ENCODE measurements at regions not wholly inside any gene's neighbourhood (a gene's known extent, or its start where the extent isn't known, plus 50 kb on each side); places are given as distances from the start of the nearest gene placed in this dataset.

- no peak for DNase-seq (ENCODE audit: low spot score)
Measured at GRCh38 chr15:39183164-39183881, 397.6 kb upstream of the THBS1 start.

- DNase-seq (ENCODE audit: low spot score), result no peak
Measured at GRCh38 chr15:39184701-39185390, 396.0 kb upstream of the THBS1 start.

- DNase-seq (ENCODE audit: low spot score), result no peak
Measured at GRCh38 chr15:39188314-39188713, 392.6 kb upstream of the THBS1 start.

DNA sequence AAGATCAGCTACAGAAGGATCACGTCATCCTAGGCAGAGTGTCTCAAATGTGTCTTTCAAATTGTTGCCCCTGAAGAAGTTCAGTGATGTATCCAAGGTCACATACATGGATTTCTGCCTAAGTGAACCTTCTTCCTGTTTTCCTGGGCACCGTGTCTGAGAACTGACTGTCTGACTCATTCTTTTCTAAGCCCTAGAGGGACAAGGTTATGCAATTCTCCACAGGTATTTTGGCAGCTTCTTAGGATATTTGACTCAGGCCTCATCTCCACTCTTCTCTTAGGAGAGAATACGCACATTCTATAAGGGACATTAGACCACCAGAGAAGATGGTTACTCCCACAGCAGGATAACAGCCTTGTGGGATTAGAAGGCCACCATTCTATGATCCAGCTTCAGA is 391.9 kb upstream of the THBS1 start:
- DNase-seq (ENCODE audit: low spot score), result no peak

DNA sequence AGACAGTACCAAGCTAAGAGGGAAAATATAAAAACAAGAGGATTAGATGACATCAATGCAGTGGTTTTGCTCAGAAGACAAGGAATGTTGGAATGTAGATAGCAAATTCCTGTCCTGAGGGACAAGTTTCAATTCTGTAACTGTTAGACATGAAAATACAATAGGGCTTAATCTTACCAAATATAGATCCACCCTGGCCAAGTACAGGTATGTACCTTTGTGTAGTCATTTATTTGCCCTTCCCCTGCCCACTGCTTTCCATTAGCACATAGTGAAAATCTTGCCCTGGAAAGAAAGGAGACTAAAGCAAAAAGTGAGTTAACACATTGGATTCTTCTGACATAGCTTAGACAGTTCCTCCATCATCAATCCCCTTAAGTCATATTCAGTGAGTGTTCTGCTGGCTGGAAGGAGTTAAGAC is 389.0 kb upstream of the THBS1 start:
- no peak for DNase-seq (ENCODE audit: low spot score)

GRCh38 chr15:39192351-39192750 is 388.5 kb upstream of the THBS1 start:
- DNase-seq (ENCODE audit: low spot score), result no peak

DNA sequence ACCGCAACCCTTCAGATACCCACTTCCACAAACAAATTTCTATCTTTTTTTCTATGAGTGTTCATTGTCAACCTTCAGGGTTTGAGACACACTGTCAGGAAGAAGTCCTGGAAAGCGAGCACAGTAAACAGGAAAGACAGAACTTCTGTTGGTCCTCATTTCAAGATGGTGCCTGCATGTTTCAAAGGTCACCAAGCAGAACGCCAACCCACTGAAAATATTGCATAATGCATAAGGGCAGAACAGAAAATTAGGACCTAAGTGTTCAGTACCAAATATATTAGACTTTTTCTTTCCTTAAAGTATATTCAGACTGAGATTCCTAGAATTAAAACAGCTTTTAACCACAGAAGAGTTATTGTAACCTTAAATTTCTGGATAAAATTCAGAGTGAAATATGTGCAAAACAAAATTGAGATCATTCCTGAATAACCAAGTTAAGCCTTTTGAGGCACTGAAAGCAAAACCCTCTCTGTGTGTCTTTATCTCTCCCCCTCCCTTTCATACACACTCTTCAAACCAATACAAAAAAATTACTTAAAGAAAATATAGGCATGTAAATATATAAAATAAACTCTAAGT is 387.8 kb upstream of the THBS1 start:
- DNase-seq (ENCODE audit: low spot score), result no peak

GRCh38 chr15:39193611-39194010 is 387.3 kb upstream of the THBS1 start:
- no peak for DNase-seq (ENCODE audit: low spot score)

DNA sequence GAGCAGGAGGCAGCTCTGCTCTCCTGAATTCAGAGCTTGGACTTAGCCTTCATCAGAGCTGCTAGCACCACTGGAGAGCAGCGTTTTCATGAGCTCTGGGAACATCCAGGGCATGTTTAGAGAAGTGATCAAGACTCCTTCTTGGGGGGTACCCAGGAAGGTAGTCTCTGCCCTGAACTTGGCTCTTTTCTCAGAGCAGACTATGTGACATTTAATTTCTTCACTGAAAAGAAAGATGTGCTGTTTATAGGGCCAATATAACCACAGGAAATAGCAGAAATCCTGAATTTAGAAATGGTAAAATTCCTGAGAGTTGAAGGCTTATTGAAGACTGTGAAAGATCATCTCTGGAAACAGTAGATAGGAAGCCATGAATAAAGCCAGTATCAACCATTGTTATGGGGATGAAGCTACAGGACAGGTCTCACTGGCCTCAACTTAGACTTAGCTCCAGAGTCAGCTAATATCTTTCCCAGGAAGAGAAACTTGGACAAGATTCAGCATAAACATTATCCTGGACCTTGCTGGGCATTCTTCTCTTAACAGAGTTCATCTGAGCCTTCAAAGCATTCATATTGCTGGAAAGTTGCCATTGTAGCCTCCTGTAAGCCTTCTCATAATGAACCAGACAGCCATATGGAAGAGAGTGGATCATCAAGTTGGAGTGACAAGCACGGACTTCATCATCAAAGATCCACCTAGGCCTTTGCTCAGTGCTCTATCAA is 386.6 kb upstream of the THBS1 start:
- DNase-seq (ENCODE audit: low spot score), result no peak

GRCh38 chr15:39195961-39196486 is 384.9 kb upstream of the THBS1 start:
- no peak for DNase-seq (ENCODE audit: low spot score)

GRCh38 chr15:39198044-39199000 is 382.6 kb upstream of the THBS1 start:
- no peak for DNase-seq (ENCODE audit: low spot score)

DNA sequence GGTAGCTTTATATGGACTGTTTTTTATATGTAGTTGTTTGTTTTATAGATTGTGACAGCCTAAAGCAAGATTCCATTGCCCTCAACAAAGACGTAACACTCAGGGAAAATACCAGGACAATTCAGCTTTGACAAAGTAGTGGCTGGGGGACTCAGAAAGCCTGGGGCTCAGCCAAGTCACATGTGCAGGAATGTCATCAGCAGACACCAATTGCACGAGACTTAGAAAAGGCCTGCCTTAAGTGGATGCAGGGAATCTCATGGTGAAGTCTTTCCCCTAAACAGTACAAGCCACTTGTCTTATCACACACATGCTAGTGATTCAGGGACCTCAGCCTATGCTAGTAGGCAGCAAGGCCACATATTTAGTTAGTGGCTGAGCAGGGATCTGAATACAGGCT is 381.8 kb upstream of the THBS1 start:
- no peak for DNase-seq (ENCODE audit: low spot score)

GRCh38 chr15:39200586-39200985 is 380.3 kb upstream of the THBS1 start:
- DNase-seq (ENCODE audit: low spot score), result no peak

DNA sequence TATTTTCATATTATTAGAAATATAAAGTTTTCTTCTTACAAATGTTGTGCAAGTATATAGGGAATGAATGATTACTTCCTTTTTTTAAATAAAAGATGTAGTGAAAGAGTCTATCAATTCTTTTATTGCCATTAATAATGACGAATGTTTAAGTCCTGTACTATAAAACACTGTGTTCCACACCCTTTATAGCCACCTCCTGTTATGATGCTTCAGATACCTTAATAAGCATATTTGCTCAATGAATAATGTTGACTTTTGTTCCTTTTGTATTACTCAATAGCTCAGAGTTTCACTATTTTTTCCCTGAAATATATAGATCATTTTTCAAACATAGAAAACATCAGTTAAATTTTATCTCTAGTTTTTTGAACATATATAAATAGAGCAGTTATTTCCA is 378.2 kb upstream of the THBS1 start:
- DNase-seq (ENCODE audit: low spot score), result no peak

- DNase-seq (ENCODE audit: low spot score), result no peak
Measured at GRCh38 chr15:39204031-39204430, 376.8 kb upstream of the THBS1 start.

DNA sequence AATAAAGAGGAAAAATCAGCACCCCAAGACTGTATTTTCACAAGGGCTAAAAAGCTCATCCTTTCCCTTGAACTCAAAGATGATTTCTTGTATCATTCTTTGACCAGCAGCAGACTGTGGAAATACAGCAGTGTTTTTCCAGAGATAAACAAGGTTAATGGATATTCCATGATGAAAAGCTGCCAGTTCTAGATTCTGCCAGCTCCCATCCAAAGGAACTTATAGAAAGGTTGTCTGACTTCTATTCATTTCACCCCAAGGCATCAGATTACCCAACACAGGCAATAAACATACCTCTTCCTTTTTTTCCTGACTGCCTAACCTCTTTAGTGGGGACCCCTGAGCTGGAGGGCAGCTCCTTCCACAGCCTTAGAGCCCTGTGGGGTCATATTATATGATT is 375.8 kb upstream of the THBS1 start:
- no peak for DNase-seq (ENCODE audit: low spot score)

DNA sequence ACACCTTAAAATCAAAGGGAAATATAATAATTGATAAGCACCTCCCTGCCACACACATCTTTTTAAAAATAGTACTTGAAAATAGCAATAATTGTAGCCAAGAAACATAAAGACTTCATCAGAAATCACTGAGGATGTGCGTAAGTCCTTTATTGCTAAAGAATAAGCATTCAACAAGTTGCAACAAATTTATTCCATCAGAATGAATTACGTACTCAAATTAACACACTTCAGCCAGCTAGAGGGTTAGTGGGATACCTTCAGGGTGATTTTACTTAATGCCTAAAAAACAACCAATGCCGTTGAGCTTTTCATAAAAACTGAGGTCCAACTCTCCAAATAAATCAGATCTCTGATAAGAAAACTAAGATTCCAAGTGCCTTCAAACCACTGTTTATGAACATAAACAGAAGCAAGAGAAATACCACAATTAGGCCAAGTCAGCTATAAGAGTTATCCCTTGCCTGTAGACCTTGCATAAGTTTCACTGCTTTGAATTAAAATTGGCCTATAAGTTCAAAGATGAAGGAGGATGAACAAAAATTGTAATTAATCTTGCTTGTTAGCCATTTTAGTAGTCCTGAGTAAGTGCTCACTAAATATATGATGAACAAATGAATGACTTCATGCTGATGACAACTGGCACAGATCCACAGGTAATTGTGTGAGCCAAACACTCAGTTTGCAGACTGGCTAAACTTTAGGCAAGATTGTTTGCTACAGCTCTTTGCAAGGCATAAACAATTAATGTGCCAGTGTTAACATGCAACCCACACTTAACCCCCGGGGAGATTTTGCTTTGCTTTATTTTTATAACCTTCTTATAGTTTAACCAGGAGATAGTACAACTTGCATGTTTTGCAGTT is 375.1 kb upstream of the THBS1 start:
- no peak for DNase-seq (ENCODE audit: low spot score)

DNA sequence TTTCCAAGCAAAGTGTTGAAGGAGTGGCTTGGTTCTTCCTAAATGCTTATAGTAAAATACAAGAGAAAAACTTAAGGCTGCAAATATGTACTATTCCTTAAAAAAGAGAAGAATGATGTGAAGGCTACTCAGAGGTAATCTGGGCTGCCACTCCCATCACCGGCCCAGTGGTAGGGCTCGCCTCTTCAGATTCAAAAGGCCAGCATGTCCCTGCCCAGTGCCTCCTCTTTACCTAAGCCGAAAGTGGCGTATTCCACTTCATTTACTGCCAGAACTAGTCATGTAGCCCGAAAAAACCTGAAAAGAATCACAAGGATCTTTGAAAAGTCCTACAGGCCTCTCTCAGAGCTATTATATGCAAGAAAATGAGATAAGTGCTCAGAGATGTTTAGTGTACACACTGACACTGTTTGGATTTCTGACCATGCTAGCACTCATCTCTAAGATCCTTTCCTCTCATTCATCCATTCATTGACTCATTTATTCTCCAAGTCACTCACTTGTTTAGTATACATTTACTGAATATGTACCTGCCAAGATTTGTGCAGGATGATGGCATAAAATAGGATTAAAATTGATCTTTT is 373.3 kb upstream of the THBS1 start:
- DNase-seq (ENCODE audit: low spot score), result no peak

DNA sequence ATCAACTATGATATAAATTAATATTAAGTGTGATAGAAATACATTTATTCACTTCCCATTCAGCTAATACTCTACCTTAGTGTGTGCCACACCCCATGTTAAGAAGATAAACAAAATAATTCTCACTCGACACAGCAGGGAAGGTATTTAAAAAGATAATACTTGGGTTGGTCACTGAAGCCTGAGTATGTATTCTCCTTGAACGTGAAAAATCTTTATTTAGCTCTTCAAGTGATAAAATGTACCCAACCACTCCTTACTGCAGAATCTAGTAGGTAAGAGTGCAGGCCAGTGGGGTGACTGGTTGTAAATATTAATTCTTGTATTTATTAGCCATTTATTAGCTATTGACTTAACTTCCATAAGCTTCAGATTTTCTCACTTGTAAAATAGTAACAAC is 372.7 kb upstream of the THBS1 start:
- DNase-seq (ENCODE audit: low spot score), result no peak
